Calu3 (cell line): ENCODE measurements at regions not wholly inside any gene's neighbourhood (a gene's known extent, or its start where the extent isn't known, plus 50 kb on each side); places are given as distances from the start of the nearest gene placed in this dataset.
A peak's percentile ranks its signal among the peaks of the same experiment; 100 is the strongest.

Experiments
- BruUV-seq: library from RNA; stranded (reverse); fragments of 400-500 nt; replicated peaks from 2 replicates; lab custom pipeline; 2021; lab: Mats Ljungman, UMichigan
- CTCF ChIA-PET: fragments of 300-600 bp; sonication (Branson Sonifier 250); formaldehyde crosslinking; loops from one replicate; lab custom pipeline; 2022; ENCODE audit warnings: antibody characterized with exemption; lab: Charles Lee
- DNase-seq: peaks from one replicate; pipeline ENCODE4 v3.0.0; 2022
- H3K27ac Mint-ChIP-seq: one replicate; pipeline ENCODE4 v1.8.0; 2022; ENCODE audit warnings: mixed read lengths; ENCODE audit not compliant: unreplicated experiment
- H3K27me3 Mint-ChIP-seq: one replicate; pipeline ENCODE4 v1.8.0; 2022; ENCODE audit warnings: mixed read lengths; ENCODE audit not compliant: unreplicated experiment
- H3K36me3 Mint-ChIP-seq: one replicate; pipeline ENCODE4 v1.8.0; 2022; ENCODE audit warnings: mild to moderate bottlenecking, moderate library complexity, mixed read lengths; ENCODE audit not compliant: insufficient read depth, unreplicated experiment
- H3K4me1 Mint-ChIP-seq: one replicate; pipeline ENCODE4 v1.8.0; 2022; ENCODE audit warnings: mild to moderate bottlenecking, low read depth, mixed read lengths; ENCODE audit not compliant: unreplicated experiment
- H3K4me3 Mint-ChIP-seq: one replicate; pipeline ENCODE4 v1.8.0; 2022; ENCODE audit warnings: mild to moderate bottlenecking, low read depth, moderate library complexity, mixed read lengths; ENCODE audit not compliant: unreplicated experiment
- H3K9me3 Mint-ChIP-seq: one replicate; pipeline ENCODE4 v1.8.0; 2022; ENCODE audit warnings: low read depth, mixed read lengths; ENCODE audit not compliant: unreplicated experiment
- intact Hi-C: fragments of 100-400 bp; cut with micrococcal nuclease; formaldehyde crosslinking; loops from one replicate; pipeline ENCODE4 v1.10.0; 2022; ENCODE audit not compliant: unreplicated experiment
- TF ChIP-seq, protein P1 (sequence below): fragments of 200-600 bp; IDR thresholded peaks from one replicate; pipeline ENCODE4 v1.8.0; 2022; ENCODE audit warnings: antibody characterized with exemption; ENCODE audit not compliant: unreplicated experiment

DNA sequence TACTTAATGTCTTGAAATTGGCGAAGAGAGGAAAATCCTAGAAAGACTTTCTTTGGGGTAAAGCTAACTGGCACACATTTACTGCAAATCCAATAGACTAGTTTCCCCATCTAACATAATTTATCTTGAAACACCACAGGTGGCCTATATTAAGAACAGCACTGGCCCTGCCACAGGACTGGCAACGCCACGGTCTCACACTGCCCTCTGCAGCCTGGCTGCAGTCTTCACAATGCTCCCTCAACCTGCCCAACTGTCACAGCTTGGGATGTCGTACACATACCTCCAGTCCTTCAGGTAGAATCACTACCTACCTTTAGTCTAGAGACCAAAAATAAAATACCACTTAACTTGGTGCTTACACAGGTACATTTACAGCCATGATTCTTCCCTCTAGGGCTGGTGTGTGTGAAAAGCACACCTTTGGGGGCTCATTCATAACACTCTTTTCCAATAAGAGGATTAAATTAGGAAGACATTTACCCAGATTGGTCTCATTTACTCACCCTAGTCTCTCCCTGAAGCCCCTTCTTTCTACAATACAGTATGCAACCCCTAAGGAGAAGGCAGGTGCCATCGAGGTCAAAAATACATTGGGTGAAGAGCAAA is 222.2 kb downstream of the C1D start:
- Mint-ChIP-seq H3K36me3 (peaks cover 5% of the 10 kb centered on the region), H3K9me3 (no peaks in the 10 kb centered on the region), H3K4me3 (no peak overlapping the region), H3K27ac (no peak overlapping the region), H3K4me1 (peaks cover 11% of the 10 kb centered on the region), H3K27me3 (no peaks in the 10 kb centered on the region)
- DNase-seq: peak; percentile 82
- intact Hi-C loops: loop anchor here (1.0 to 10.0 kb wide), 6 partner anchors 107 to 1266 kb away; no protein-coding TSS in a partner anchor
- CTCF ChIA-PET: interaction anchor here (0.8 to 1.6 kb wide), 2 partner anchors 107 to 191 kb away, joined by 3 to 18 read pairs; no protein-coding TSS in a partner anchor
- no TSS peak for BruUV-seq
- TF ChIP-seq, protein P1, sequence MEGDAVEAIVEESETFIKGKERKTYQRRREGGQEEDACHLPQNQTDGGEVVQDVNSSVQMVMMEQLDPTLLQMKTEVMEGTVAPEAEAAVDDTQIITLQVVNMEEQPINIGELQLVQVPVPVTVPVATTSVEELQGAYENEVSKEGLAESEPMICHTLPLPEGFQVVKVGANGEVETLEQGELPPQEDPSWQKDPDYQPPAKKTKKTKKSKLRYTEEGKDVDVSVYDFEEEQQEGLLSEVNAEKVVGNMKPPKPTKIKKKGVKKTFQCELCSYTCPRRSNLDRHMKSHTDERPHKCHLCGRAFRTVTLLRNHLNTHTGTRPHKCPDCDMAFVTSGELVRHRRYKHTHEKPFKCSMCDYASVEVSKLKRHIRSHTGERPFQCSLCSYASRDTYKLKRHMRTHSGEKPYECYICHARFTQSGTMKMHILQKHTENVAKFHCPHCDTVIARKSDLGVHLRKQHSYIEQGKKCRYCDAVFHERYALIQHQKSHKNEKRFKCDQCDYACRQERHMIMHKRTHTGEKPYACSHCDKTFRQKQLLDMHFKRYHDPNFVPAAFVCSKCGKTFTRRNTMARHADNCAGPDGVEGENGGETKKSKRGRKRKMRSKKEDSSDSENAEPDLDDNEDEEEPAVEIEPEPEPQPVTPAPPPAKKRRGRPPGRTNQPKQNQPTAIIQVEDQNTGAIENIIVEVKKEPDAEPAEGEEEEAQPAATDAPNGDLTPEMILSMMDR: peak; percentile 63

GRCh38 chr2:67841711-67842110 is 221.1 kb downstream of the C1D start:
- H3K4me3 Mint-ChIP-seq: no peak overlapping the region

DNA sequence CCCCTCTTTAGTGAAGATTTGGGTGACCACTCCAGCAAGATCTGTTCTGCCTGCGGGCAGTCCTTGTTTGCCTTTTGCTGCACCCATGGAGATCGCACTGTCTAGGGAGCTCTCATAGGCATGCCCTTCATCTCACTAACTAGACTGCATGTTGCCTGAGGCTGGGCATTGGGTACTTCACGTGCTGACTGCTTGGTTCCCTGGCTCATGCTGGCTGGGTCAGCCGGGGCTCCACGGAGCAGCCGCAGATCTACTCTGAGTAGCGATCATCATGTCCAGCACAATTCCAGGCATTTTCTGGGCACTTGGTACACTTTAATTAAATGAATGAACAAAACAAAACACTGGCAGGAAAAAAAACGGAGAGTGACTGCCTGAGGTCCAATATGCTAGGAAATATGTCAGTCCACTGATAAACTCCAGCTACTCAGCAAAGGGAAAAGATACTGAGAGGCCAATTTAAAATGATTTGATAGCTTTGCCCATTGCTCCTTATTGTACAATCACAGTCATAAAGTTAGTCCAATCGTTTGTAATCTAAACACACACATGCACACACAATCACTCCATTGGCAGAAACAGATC is 220.3 kb downstream of the C1D start:
- CTCF ChIA-PET: interaction anchor here (1.2 kb wide), 1 partner anchor 109 kb away, joined by 3 read pairs; no protein-coding TSS in a partner anchor
- intact Hi-C loops: loop anchor here (5.0 to 10.0 kb wide), 4 partner anchors 355 to 1268 kb away; no protein-coding TSS in a partner anchor
- Mint-ChIP-seq H3K4me3 (no peak overlapping the region), H3K27me3 (no peaks in the 10 kb centered on the region), H3K4me1 (peaks cover 19% of the 10 kb centered on the region), H3K36me3 (peaks cover 5% of the 10 kb centered on the region), H3K9me3 (no peaks in the 10 kb centered on the region), H3K27ac (no peak overlapping the region)
- BruUV-seq: no TSS peak
- no peak for DNase-seq
- TF ChIP-seq, protein P1: no peak

More at GRCh38 chr2:67841711-67842110, 221.1 kb downstream of the C1D start:
- H3K9me3 Mint-ChIP-seq: no peaks in the 10 kb centered on the region
- intact Hi-C loops: loop anchor here (2.0 to 10.0 kb wide), 5 partner anchors 191 to 1267 kb away; no protein-coding TSS in a partner anchor
- DNase-seq: no peak
- peaks cover 5% of the 10 kb centered on the region for H3K36me3 Mint-ChIP-seq
- H3K4me1 Mint-ChIP-seq: peaks cover 19% of the 10 kb centered on the region
- no TSS peak for BruUV-seq
- TF ChIP-seq, protein P1: no peak
- no peak overlapping the region for H3K27ac Mint-ChIP-seq
- CTCF ChIA-PET: interaction anchor here (0.7 to 1.2 kb wide), 3 partner anchors 10 to 108 kb away, joined by 3 to 5 read pairs (median 3); no protein-coding TSS in a partner anchor
- no peaks in the 10 kb centered on the region for H3K27me3 Mint-ChIP-seq

DNA sequence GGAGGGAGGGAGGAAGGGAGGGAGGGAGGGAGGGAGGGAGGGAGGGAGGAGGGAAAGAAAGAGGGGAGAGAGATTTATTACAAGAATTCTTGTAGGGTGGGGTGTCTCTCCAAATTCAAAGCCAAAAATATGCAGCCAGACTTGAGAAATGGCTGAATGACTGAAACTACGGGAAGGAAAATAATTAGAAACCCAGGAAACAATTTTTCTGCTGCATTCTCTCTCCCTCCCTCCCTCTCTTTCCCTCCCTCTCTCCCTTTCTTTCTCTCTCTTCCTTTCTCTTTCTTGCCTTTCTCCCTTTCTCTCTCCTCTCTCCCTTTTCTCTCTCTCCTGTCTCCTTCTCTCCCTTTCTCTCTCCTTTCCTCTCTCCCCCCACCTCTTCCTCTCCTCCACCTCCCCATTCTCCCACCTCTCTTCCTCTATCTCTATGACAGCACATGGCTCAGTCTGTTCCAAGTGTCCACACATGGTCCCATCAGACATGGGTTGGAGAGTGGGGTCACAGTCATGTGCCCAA is 218.7 kb downstream of the C1D start:
- Mint-ChIP-seq H3K4me1 (peaks cover 17% of the 10 kb centered on the region), H3K27ac (no peak overlapping the region)
- no TSS peak for BruUV-seq

More for the DNA sequence above, 218.7 kb downstream of the C1D start:
- CTCF ChIA-PET: no interaction called here
- Mint-ChIP-seq H3K9me3 (no peaks in the 10 kb centered on the region), H3K36me3 (peaks cover 5% of the 10 kb centered on the region), H3K4me3 (no peak overlapping the region), H3K27me3 (no peaks in the 10 kb centered on the region)
- TF ChIP-seq, protein P1: no peak
- intact Hi-C loops: loop anchor here (5.0 to 10.0 kb wide), 4 partner anchors 357 to 1269 kb away; no protein-coding TSS in a partner anchor
- DNase-seq: no peak
